ENCODE measurements at regions not wholly inside any gene's neighbourhood (a gene's known extent, or its start where the extent isn't known, plus 50 kb on each side); places are given as distances from the start of the nearest gene placed in this dataset.

- TF ChIP-seq TAF1 (IDR thresholded peaks at IDR 0.05; ENCODE audit: low read depth, low read length) (no peak), POLR2A (IDR thresholded peaks at IDR 0.05; ENCODE audit: low read depth, low read length) (no peak), POLR2AphosphoS5 (IDR thresholded peaks at IDR 0.05; ENCODE audit: low read depth, low read length) (no peak)
Measured at GRCh38 chr4:144204431-144204830, 63.9 kb upstream of the GYPA start.
